ENCODE measurements at regions not wholly inside any gene's neighbourhood (a gene's known extent, or its start where the extent isn't known, plus 50 kb on each side); places are given as distances from the start of the nearest gene placed in this dataset.

GRCh38 chr5:105878402-105878801 is 1792.3 kb downstream of the EFNA5 start:
- Histone ChIP-seq H3K36me3 (replicated peaks in 1 of 2; ENCODE audit: control insufficient read depth in 1 of 2, insufficient read depth in 2 of 2, low read length in 1 of 2) (no peaks in the 10 kb centered on the region), H3K4me2 (no peak overlapping the region), H3K27ac (ENCODE audit: low read depth in 2 of 2, low read length in 1 of 2) (no peak overlapping the region), H3K4me1 (ENCODE audit: control insufficient read depth in 1 of 2, insufficient read depth in 2 of 2, low read depth in 1 of 2, low read length in 1 of 2) (no peaks in the 10 kb centered on the region; a peak in 1 of 4 replicates), H3K9ac (no peak overlapping the region), H4K20me1 (ENCODE audit: insufficient read depth) (no peaks in the 10 kb centered on the region), H3K4me3 (ENCODE audit: low read depth in 2 of 2, low read length in 1 of 2) (no peak overlapping the region), H3K79me2 (ENCODE audit: insufficient read depth) (no peaks in the 10 kb centered on the region), H2AFZ (ENCODE audit: low read depth) (no peak overlapping the region), H3K9me2 (no peaks in the 10 kb centered on the region), H3F3A (replicated peaks; ENCODE audit: insufficient read depth) (no peaks in the 10 kb centered on the region), H3K27me3 (ENCODE audit: insufficient read depth) (no peaks in the 10 kb centered on the region), H3K9me3 (no peaks in the 10 kb centered on the region)
- DNase-seq: no peak
- POLR2A ChIA-PET: no interaction called here
- CTCF ChIA-PET: interaction anchor here (0.7 kb wide), 1 partner anchor 1185 kb away, joined by 3 read pairs; no protein-coding TSS in a partner anchor
- WGBS (ENCODE audit: low lambda C conversion rate): 76% methylated on average over 1 of the region's 1 CpG
- TF ChIP-seq SIN3A (IDR thresholded peaks at IDR 0.05; ENCODE audit: borderline replicate concordance, low read depth, low read length) (no peak), REST (IDR thresholded peaks at IDR 0.05; ENCODE audit: low read depth, low read length) (no peak), NRF1 (IDR thresholded peaks at IDR 0.05; ENCODE audit: low read depth, low read length) (no peak), MXI1 (IDR thresholded peaks at IDR 0.05; ENCODE audit: low read depth, low read length) (no peak), TAF1 (IDR thresholded peaks at IDR 0.05; ENCODE audit: borderline replicate concordance, low read depth, low read length) (no peak), ELF1 (IDR thresholded peaks at IDR 0.05) (no peak)
- TF ChIP-seq, protein P1, sequence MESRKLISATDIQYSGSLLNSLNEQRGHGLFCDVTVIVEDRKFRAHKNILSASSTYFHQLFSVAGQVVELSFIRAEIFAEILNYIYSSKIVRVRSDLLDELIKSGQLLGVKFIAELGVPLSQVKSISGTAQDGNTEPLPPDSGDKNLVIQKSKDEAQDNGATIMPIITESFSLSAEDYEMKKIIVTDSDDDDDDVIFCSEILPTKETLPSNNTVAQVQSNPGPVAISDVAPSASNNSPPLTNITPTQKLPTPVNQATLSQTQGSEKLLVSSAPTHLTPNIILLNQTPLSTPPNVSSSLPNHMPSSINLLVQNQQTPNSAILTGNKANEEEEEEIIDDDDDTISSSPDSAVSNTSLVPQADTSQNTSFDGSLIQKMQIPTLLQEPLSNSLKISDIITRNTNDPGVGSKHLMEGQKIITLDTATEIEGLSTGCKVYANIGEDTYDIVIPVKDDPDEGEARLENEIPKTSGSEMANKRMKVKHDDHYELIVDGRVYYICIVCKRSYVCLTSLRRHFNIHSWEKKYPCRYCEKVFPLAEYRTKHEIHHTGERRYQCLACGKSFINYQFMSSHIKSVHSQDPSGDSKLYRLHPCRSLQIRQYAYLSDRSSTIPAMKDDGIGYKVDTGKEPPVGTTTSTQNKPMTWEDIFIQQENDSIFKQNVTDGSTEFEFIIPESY (IDR thresholded peaks at IDR 0.05; ENCODE audit: borderline replicate concordance, low read depth): no peak

GRCh38 chr5:105877592-105877991 is 1793.1 kb downstream of the EFNA5 start:
- Histone ChIP-seq H3K27me3 (ENCODE audit: insufficient read depth) (no peaks in the 10 kb centered on the region), H3F3A (replicated peaks; ENCODE audit: insufficient read depth) (no peaks in the 10 kb centered on the region), H3K9me2 (no peaks in the 10 kb centered on the region), H3K36me3 (replicated peaks in 1 of 2; ENCODE audit: control insufficient read depth in 1 of 2, insufficient read depth in 2 of 2, low read length in 1 of 2) (no peaks in the 10 kb centered on the region), H3K9me3 (no peaks in the 10 kb centered on the region), H3K4me1 (ENCODE audit: control insufficient read depth in 1 of 2, insufficient read depth in 2 of 2, low read depth in 1 of 2, low read length in 1 of 2) (no peaks in the 10 kb centered on the region; a peak in 1 of 4 replicates), H2AFZ (ENCODE audit: low read depth) (no peak overlapping the region), H3K79me2 (ENCODE audit: insufficient read depth) (no peaks in the 10 kb centered on the region), H3K27ac (ENCODE audit: low read depth in 2 of 2, low read length in 1 of 2) (no peak overlapping the region), H3K4me2 (no peak overlapping the region), H4K20me1 (ENCODE audit: insufficient read depth) (no peaks in the 10 kb centered on the region), H3K9ac (no peak overlapping the region), H3K4me3 (ENCODE audit: low read depth in 2 of 2, low read length in 1 of 2) (no peak overlapping the region)
- TF ChIP-seq, protein P1 (IDR thresholded peaks at IDR 0.05; ENCODE audit: borderline replicate concordance, low read depth): no peak
- TF ChIP-seq, protein P2, sequence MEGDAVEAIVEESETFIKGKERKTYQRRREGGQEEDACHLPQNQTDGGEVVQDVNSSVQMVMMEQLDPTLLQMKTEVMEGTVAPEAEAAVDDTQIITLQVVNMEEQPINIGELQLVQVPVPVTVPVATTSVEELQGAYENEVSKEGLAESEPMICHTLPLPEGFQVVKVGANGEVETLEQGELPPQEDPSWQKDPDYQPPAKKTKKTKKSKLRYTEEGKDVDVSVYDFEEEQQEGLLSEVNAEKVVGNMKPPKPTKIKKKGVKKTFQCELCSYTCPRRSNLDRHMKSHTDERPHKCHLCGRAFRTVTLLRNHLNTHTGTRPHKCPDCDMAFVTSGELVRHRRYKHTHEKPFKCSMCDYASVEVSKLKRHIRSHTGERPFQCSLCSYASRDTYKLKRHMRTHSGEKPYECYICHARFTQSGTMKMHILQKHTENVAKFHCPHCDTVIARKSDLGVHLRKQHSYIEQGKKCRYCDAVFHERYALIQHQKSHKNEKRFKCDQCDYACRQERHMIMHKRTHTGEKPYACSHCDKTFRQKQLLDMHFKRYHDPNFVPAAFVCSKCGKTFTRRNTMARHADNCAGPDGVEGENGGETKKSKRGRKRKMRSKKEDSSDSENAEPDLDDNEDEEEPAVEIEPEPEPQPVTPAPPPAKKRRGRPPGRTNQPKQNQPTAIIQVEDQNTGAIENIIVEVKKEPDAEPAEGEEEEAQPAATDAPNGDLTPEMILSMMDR (IDR thresholded peaks at IDR 0.05): 0 out of 2 replicates have a peak, but pooled peaks have one; percentile 15
- no peak for DNase-seq
- CTCF ChIA-PET: interaction anchor here (0.7 to 0.8 kb wide), 2 partner anchors 9 to 1185 kb away, joined by 3 read pairs; no protein-coding TSS in a partner anchor
- POLR2A ChIA-PET: no interaction called here
- 93% methylated on average over 2 of the region's 2 CpGs for WGBS (ENCODE audit: low lambda C conversion rate)
